Inferior parietal cortex (tissue), 1 donor: ENCODE measurements at regions not wholly inside any gene's neighbourhood (a gene's known extent, or its start where the extent isn't known, plus 50 kb on each side); places are given as distances from the start of the nearest gene placed in this dataset.
"Not testable (repeated sequence)": the region's sequence is repeated elsewhere in the genome, so short reads cannot be mapped to it uniquely, and the experiment has no call there.

ENCODE experiments used
- DNase-seq: peaks from one replicate; pipeline ENCODE4 v3.0.0-alpha.2; 2016; ENCODE audit errors: extremely low spot score

DNA sequence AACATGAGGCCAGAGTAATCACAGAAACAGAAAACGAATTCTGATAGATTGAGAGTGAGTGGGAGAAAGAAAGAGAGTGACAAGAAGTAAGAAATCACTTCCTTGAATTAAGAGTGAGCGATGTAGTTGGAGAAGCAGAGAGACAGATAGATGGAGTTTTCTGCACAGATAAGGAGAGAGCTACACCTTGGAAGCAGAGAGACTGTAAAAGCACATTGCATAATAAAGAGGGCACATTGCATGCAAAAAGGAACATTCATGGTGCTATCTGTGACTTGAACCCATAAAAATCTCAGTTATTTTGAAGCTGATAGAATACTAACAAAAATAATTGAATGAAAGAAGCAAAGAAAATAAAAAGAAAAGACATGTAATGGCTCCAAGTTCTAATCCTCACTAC is 943.8 kb downstream of the NR2F1-AS1 start:
- no peak for DNase-seq

DNA sequence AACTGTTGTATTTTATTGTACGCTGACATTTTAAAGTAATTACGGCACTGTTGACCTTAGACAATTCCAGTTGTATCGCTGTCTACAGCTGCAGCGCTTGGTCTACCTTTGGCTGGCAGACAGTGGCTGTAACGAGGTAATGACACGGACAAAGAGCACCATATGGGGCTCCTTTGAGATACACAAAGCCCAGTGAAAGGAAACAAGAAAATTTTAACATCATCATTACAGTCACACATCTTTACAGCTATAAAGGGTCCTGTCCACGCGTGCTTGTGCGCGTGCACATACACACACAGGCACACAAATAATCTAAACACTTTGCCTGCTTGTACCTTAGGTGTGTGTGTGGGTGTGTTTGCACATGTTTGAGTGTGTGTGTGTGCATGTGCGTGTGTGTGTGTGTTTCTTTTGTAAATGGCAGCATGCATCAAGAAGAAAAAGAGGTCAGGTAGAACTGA is 946.0 kb downstream of the NR2F1-AS1 start:
- DNase-seq = no peak

DNA sequence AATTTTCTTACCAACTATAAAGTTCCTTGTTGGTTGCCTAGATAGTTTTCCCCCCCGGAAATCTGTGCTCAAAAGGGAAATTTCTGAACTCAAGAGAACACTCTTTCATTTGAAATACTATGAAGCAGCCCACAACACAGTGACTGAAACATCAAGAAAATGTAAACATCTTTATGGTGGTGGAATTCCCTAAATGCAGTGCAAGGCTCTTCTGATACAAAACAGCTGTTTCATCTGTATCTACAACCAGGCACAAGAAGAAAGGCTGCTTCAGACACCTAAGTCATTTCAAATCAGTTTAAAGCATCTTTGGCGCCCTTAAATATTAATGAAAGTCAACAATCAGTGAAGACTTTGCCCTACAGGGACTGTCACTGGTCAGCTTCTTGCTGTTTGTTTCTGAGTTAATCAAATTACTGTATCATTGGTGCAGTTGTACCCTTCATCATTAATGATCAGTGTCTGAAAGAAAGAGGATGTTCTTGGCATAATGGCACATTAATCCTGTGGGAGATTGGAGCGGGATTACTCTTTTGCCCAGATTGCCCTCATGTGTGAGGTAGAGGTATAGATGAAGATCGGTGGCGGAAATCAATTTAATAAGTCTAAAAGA is 947.0 kb downstream of the NR2F1-AS1 start:
- no peak for DNase-seq

DNA sequence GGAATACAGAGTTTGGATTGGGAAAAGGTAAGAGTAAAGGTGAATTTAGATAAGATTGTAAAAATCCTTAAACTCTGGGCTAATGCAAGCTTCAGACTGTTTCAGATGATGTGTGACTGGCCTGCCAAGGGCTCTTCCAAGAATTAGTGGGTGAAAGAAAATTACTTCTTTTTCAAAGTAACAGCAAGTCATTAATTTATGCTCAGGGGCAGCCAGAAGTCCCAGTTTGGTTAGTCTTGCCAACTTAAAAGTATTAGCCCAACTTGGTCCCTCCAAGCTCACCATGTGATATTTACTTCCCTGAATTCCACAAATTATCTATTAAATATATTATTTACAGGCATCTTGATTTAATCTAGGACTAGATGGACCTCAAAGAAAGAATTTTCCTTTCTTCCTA is 947.8 kb downstream of the NR2F1-AS1 start:
- no peak for DNase-seq

DNA sequence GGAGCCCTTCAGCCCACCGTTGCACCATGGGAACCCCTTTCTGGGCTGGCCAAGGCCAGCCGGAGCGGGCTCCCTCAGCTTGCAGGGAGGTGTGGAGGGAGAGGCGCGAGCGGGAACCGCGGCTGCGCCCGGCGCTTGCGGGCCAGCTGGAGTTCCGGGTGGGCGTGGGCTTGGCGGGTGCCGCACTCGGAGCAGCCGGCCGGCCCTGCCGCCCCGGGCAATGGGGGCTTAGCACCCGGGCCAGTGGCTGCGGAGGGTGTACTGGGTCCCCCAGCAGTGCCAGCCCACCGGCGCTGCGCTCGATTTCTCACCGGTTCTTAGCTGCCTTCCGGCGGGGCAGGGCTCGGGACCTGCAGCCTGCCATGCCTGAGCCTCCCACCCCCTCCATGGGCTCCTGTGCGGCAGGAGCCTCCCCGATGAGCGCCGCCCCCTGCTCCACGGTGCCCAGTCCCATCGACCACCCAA is 949.8 kb downstream of the NR2F1-AS1 start:
- DNase-seq = not testable (repeated sequence)

DNA sequence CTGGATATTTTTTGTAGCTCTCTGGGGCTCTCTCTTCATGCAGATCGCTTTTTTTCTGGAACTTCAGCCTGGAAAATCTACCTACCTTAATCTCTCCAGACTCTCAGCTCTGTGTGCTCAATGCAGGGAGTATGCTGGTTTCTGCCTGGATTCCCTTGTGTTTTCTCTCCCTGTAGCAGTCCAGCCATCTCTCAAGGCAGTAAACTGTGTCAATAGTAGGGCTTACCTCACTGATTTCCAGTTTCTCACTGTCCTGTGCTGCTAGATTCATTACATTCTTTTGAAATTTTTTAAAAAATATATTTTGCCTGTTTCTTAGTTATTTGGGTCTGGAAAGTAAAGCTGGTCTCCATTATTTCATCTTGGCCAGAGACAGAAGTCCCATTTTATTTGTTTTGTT is 951.4 kb downstream of the NR2F1-AS1 start:
- DNase-seq = no peak

DNA sequence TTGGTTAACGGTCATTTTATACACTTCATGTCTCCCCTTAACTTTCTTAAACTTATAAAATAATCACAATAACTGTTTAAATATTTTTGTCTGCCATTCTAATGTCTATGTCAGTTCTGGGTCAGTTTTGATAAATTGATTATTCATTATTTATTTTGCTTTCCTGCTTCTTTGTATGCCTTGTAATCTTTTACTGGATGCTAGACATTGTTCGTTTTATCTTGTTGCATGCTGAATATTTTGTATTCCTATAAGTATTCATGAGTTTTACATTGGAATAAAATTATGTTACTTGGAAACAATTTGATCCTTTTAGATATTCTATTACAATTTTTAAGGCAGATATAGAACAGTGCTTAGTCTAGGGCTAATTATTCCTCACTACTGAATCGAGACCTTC is 952.0 kb downstream of the NR2F1-AS1 start:
- no peak for DNase-seq

DNA sequence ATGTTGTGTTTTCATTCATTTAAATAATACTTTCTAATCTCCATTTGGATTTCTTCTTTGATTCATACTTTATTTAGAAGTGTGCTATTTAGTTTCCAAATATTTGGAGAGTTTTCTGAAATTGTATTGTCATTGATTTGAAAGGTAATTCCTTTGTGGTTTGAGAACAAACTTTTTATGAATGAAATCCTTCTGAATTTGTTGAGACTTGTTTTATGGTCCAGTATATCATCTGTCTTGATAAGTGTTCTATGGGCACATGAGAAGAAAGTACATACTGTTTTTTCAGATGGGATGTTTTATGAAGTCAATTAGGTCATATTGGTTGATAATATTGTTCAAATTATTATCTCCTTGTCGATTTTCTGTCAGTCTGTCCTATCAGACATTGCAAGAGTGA is 953.8 kb downstream of the NR2F1-AS1 start:
- DNase-seq = no peak

DNA sequence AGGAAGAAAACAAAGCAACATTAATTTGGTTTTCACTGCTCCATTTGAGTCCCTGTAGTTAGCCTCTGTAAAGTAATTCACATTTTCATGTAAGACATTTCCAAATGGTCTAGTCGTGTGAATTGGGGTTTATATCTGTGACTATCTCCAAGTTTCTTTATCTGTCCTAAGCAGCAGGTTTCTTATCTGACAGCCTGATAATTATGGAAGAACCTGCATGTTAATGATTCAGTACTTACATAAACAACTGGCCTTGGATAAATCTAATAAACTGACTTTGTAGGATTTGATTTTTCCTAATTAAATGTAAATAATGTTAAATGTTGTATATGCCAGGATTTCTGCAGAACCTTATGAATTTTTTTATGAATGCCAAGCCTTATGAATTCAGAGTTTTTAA is 964.9 kb downstream of the NR2F1-AS1 start:
- no peak for DNase-seq

DNA sequence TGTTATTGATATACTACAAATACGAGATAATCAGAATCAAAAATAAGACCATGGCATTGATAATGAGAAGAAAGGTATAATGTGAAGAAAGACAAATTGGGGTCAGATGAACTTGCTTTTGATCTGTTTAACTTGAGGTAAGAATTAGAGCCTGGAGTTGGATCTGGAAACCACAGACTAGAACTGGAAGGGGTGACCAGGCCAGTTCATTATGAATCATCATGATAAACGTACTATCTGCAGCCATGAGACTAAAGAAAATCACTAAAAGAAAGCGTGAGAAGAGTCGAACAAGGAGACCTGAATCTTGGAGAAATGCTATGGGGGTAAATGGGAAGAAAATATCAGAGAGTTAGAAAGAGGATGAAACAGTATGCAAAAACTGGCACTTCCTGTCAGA is 967.5 kb downstream of the NR2F1-AS1 start:
- no peak for DNase-seq

DNA sequence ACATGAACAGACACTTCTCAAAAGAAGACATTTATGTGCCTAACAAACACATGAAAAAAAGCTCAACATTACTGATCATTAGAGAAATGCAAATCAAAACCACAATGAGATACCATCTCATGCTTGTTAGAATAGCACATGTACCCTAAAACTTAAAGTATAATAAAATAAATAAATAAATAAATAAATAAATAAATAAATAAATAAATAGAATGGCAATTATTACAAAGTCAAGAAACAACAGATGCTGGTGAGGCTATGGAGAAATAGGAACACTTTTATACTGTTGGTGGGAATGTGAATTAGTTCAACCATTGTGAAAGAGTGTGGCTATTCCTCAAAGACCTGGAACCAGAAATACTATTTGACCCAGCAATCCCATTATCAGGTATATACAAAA is 970.6 kb downstream of the NR2F1-AS1 start:
- not testable (repeated sequence) for DNase-seq

DNA sequence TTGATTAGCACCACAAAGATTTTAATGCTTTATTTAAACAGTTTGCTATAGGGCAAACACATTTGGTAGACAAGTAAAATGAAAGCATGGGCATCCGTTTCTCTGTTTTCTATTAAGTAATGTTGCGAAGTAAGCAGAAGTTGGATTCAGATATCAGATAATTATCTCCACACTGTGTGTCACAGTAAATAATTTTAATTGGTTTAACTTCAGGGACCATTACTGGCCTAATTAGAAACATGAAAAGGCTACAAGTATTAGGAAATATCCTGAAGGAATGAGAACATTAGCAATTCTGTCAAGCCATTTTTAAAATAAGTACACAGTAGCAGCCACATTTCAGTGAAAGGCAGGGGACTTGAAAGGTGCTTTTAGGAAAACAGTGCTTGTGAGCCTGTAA is 975.4 kb downstream of the NR2F1-AS1 start:
- no peak for DNase-seq

DNA sequence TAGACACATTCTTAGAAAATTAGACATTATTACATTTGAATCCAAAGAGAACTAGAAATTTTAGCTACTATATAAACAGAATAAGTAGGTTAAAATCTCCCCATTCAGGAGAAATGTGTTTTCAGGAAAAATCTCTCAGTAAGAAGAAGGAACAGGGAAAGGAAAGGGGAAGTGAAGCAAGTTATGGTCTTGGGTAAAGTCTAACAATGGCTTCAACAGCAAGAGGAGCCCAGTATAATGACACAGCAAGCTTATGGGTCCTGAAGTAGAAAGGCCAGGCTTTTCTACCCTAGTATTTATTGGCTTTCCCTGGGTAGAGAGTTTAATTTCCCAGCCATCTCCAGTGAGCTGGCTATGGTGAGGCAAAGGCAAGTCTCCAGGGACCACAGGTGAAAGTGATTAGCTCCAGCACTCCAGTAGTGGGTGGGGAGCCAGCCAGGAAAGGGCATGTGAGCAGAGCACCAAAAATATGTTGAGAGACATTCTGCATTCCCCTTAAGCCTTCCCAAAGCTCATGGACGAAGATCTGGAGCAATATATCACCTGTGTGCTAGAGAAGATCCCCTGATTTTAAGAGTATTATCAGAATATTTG is 981.7 kb downstream of the NR2F1-AS1 start:
- DNase-seq = no peak

DNA sequence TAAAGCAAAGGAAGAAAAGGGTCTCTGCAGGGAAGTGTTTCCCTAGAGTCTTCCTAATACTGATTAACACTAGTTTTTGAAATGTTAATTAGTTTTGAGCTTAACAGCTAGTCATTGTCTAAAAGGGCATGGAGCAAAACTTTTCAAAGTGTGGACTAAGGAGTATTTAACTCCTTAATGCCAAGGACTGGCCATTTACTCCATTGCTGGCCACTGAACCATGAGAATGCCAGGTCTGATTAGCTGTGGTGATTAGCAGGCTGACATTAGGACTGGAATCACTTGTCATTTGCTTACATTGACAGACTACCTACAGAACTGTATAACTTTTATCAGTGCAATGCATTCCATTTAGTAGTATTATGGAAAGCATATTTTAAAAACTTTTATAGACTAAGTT is 987.0 kb downstream of the NR2F1-AS1 start:
- DNase-seq = no peak

DNA sequence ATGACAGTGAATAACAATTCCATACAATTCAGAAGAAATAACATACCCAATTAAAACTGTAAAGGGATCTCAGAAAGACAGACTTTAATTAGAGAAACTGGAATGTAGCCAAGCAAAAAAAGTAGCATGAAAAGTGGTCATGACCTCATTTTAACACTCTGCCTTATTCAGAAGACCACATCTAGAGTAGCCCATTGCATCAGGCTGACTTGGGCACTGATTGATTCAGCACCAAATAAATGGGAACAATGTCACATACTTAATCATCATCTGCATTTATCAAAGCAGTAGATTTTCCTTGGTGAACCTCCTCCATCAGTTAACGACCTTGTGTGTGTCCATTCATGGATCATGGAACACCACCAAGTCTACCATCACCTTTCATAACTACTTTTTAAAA is 992.1 kb downstream of the NR2F1-AS1 start:
- DNase-seq = no peak

DNA sequence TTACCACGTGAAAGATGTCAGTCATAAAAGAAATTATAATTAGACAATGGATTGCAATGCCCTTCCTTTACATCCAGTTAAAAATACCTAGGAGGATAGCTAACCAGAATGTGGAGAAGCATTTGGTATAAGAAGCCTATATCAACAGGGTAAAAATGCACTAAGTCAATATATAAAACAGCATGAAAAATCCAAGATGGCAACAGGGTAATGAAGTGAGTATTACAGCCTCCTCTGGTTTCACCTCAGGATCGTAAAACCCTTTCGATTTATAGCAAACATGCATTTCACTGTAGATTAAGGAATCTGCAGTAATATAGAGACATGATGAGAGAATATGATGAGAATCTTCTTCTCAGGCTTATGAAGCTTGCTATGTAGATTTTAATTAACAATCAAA is 999.3 kb downstream of the NR2F1-AS1 start:
- no peak for DNase-seq

DNA sequence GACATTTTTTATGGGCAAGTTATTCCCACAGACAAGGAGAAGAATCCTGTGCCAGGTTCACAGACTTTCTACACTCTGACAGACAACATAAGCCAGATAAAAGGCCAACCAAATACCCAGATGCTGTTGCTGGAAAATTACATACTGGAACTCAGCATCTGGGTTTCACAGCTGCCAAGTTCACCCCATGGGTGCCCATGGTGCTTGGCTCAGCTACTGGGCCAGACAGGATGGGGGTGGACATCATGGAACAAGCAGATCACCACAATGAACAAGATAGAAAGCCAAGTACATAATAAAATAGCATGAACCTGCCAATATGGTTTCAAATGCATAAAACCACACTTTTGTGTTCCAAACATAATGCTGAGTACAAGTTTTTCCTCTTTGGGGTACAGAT is 999.8 kb downstream of the NR2F1-AS1 start:
- no peak for DNase-seq

DNA sequence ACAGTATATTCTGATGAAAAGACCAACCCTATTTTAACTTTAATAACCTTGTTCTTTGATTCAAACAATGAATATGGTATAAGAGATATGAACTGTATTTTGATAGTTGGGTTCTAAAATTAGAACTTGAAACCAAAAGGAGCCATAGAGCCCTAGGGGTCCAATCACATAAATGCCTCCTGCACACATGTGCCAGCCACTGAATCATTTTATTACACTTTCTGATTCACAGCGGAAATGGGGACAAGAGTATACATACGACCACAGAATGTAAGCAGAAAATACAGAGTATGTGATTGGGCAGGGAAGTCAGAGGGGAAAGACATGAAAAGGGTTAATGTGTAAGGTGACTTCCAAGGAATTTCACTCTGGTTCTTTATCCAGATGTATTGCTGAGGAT is 1000.2 kb downstream of the NR2F1-AS1 start:
- no peak for DNase-seq

DNA sequence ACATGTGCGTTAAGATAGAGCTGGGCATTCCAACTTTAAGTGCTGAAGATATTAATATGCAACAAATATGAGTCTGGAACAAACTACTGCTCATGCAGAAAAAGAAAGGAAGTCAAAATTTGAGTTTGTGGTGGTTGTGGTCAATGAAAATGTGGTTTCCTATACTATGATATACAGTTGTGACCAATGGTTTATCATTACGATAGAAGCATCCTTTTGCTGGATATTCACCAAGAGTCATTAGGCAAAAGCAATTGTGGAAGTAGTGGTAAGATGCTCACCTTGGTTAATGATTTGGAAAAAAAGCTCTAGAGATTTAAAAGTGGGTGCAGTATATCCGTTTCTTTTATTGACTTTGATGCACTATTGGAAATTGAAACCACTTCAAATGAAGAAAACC is 1007.0 kb downstream of the NR2F1-AS1 start:
- no peak for DNase-seq

DNA sequence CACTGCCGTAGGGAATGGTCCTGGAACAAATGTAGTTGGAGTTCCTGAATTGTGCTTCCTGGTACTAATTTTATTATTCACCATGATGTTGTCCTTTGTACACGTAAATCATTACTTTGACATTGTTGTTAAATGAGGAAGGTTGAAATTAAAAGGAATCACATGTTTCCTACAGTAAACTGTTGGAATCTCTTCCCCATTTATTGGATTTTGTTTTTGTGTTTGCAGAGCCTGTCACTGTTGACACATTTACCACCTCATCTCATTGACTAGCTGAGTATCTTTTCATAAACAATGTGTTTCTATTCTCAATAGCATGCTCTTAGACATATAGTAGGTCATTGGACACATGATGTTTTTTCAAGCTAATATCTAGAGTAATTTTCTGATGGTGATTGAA is 1012.5 kb downstream of the NR2F1-AS1 start:
- DNase-seq = no peak

DNA sequence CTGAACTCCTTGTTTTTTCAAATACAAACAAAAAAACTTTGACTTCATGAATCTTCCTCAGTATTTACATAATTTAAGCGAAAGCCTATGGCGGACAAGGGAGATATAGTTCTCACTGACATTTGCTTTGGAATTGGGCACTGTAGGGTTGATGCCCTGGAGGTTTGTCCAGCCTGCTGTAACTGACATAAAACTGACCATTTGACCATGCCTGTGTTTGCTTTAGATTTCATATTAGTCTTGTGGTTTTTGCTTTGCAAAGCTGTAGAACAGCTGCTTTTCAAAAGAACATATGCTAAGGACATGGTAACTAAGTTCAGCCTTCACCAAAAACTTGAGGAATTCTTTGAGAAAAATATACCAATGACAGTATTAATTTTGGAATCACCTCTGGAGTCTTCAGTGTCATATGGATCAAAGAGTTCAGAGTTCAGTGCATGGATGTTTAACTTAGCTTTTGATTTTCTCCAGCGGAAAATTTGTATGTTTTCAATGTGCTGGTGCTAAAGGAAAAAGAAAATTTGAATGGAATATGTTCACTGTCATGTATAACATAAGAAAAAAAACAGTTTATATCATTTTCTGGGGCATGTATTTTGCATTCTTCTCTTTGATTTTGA is 1013.1 kb downstream of the NR2F1-AS1 start:
- no peak for DNase-seq

DNA sequence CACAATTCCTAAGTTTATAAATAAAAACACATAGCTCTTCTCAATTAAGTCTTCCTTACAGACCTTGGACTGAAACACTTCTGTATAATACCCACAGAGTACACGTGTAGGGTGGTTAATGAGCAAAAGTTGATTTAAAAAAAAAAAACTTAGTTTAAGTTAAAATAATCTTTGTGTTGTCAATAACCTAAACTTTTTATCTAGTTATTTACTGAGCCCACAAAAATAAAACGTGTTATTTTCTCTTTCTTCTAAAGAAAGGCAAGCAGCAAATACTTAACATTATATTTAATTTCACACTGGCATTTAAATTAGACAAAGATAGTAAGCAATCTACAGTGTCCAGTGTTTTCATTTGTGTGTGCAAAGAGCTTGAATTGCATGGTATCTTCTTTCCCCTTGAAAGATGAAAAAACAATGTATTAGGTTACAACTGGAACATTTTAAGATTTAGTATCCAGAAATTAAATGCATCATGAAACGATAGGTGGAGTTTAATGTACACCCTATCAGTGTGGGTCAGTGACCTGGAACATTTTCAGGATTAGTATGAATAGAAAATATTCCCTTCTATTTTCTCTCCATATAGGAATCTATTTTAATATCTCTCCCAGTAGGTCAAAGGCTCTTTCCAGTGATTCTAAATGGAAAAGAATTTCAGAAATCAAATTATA is 1014.8 kb downstream of the NR2F1-AS1 start:
- DNase-seq = no peak

DNA sequence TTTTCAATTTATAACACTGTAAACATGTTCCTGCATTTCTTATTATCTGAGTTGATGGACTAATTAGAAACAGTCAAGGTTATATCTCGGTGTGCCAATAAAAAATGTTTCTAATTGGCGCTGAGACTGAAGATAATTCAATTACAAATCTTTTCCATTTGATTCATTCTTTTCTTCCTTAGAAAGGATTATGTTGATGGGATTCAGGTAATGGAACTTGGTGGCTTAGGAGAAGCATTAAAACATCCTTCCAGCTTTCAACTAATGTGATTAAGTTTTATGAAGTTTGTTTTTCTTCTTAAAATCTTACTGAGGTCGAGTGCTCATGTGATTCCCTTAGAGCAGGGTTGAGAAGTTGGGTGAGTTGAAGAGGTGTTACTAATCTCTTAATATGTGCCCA is 1015.3 kb downstream of the NR2F1-AS1 start:
- no peak for DNase-seq
